Testis (tissue), 2 donors: ENCODE measurements at regions not wholly inside any gene's neighbourhood (a gene's known extent, or its start where the extent isn't known, plus 50 kb on each side); places are given as distances from the start of the nearest gene placed in this dataset.

Source experiments
- DNase-seq: peaks from one replicate; pipeline ENCODE4 v3.0.0-alpha.2; 2019
- H3K27ac ChIP-seq, 2 donors: fragments of 200-600 bp; sonication (generic); one replicate each; pipeline ENCODE4 v1.5.1; 2019
- H3K27me3 ChIP-seq: fragments of 200-600 bp; sonication (generic); one replicate; pipeline ENCODE4 v1.5.1; 2019
- H3K36me3 ChIP-seq: fragments of 200-600 bp; sonication (generic); one replicate; pipeline ENCODE4 v1.5.1; 2017; ENCODE audit warnings: low read depth; ENCODE audit errors: missing control alignments
- H3K4me1 ChIP-seq: fragments of 200-600 bp; sonication (generic); one replicate; pipeline ENCODE4 v1.5.1; 2019
- H3K4me3 ChIP-seq, 2 donors: fragments of 200-600 bp; sonication (generic); one replicate each; pipeline ENCODE4 v1.5.1; 2017 to 2019
- H3K9me3 ChIP-seq: fragments of 200-600 bp; sonication (generic); one replicate; pipeline ENCODE4 v1.5.1; 2017
- CTCF ChIP-seq, 3 experiments: fragments of 450-650 bp in 2 of 3; fragments of 200-600 bp in 1 of 3; sonication (generic) in 1 of 3; IDR thresholded peaks; one replicate each; pipeline ENCODE4 v1.5.1; 2016 to 2019; ENCODE audit warnings: antibody characterized with exemption in 3 of 3, mild to moderate bottlenecking in 2 of 3, moderate library complexity in 1 of 3
- POLR2A ChIP-seq: fragments of 450-650 bp; IDR thresholded peaks from one replicate; pipeline ENCODE4 v1.6.1; 2017; ENCODE audit warnings: antibody characterized with exemption, mild to moderate bottlenecking, moderate library complexity
- WGBS, 2 donors: methylation state at CpG; one replicate each; pipeline ENCODE4 v1.1.5; 2018; 5-methylcytosine and 5-hydroxymethylcytosine counted together
- intact Hi-C: fragments of 100-400 bp; cut with DNase I; formaldehyde crosslinking; loops from one replicate; pipeline ENCODE4 v1.15.1; 2023; ENCODE audit warnings: low total_unique reads

GRCh38 chr7:145347271-145347670 is 511.4 kb upstream of the TPK1 start:
- DNase-seq = no peak
- intact Hi-C loops = no loop called here
- 83 to 85% methylated on average over 7 to 8 of the region's 8 CpGs for WGBS, 2 donors
- TF ChIP-seq CTCF (IDR thresholded peaks at IDR 0.05) (no peak), POLR2A (no peak)
- Histone ChIP-seq H3K27me3 (no peaks in the 10 kb centered on the region), H3K9me3 (no peaks in the 10 kb centered on the region), H3K4me1 (no peaks in the 10 kb centered on the region), H3K36me3 (no peaks in the 10 kb centered on the region), H3K27ac (no peak overlapping the region), H3K4me3 (no peak overlapping the region)

DNA sequence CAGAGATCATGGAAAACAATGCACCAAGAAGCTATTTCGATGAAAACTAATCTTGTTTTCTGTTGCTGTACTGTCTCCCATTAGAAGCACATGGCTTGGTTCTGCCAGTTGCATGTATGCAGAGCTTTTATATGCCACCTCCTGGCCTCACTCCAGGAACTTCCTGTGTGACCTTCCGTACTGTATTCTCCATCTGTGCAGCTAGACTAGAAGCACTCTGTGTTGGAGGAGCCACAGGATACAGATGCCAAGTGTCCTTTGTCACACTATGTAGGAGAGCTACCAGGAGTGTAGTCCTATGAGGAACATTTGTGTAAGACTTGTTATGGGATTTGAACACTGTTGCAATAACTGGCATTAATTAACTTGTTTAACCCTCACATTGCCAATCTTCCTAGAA is 503.5 kb upstream of the TPK1 start:
- Histone ChIP-seq H3K27me3 (no peaks in the 10 kb centered on the region), H3K4me3 (no peak overlapping the region), H3K9me3 (no peaks in the 10 kb centered on the region), H3K4me1 (no peaks in the 10 kb centered on the region), H3K36me3 (no peaks in the 10 kb centered on the region), H3K27ac (no peak overlapping the region)
- no peak for DNase-seq
- WGBS, 2 donors = 70 to 73% methylated on average over 2 of the region's 2 CpGs
- TF ChIP-seq POLR2A (no peak), CTCF (IDR thresholded peaks at IDR 0.05) (no peak)
- intact Hi-C loops = no loop called here

GRCh38 chr7:145331522-145331921 is 495.7 kb upstream of the TPK1 start:
- 78 to 83% methylated on average over 7 of the region's 7 CpGs for WGBS, 2 donors
- no peak for TF ChIP-seq POLR2A
- no peak for TF ChIP-seq CTCF (IDR thresholded peaks at IDR 0.05)
- DNase-seq = no peak
- no peaks in the 10 kb centered on the region for H3K27me3 ChIP-seq
- H3K27ac ChIP-seq = no peak overlapping the region
- intact Hi-C loops = no loop called here
- no peak overlapping the region for H3K4me3 ChIP-seq
- no peaks in the 10 kb centered on the region for H3K36me3 ChIP-seq
- no peaks in the 10 kb centered on the region for H3K4me1 ChIP-seq
- H3K9me3 ChIP-seq = no peaks in the 10 kb centered on the region

GRCh38 chr7:145331076-145331475 is 495.2 kb upstream of the TPK1 start:
- DNase-seq = no peak
- no peak overlapping the region for H3K4me3 ChIP-seq
- H3K4me1 ChIP-seq = no peaks in the 10 kb centered on the region
- 65 to 70% methylated on average over 2 of the region's 2 CpGs for WGBS, 2 donors
- H3K9me3 ChIP-seq = no peaks in the 10 kb centered on the region
- intact Hi-C loops = no loop called here
- no peak overlapping the region for H3K27ac ChIP-seq
- H3K27me3 ChIP-seq = no peaks in the 10 kb centered on the region
- no peaks in the 10 kb centered on the region for H3K36me3 ChIP-seq
- TF ChIP-seq CTCF (IDR thresholded peaks at IDR 0.05) (no peak), POLR2A (no peak)

DNA sequence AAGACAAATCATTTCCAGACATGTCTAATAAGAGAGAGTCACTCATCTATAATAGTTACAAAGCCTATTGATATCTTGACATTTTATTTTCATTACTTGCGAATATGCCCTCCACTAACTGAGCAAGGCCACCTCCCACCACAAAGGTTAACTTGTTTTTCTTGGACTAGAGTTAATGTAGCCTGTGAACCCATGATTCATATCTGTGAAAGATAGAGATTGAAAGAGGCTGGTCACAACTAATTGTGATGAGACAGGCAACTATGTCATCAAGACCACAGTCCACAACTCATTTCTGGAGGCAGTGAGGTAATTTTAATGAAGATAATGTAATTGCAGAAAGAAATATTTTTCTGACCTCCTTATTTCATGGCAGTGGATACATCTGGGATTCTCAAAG is 491.8 kb upstream of the TPK1 start:
- no peak overlapping the region for H3K27ac ChIP-seq
- H3K4me3 ChIP-seq = no peak overlapping the region
- H3K36me3 ChIP-seq = no peaks in the 10 kb centered on the region
- intact Hi-C loops = no loop called here
- H3K9me3 ChIP-seq = no peaks in the 10 kb centered on the region
- DNase-seq = no peak
- no peaks in the 10 kb centered on the region for H3K4me1 ChIP-seq
- TF ChIP-seq POLR2A (no peak), CTCF (IDR thresholded peaks at IDR 0.05) (no peak)
- H3K27me3 ChIP-seq = no peaks in the 10 kb centered on the region
- whole genome bisulfite sequencing, 2 donors = 47 to 64% methylated on average over 1 of the region's 1 CpG
